ENCODE measurements at regions not wholly inside any gene's neighbourhood (a gene's known extent, or its start where the extent isn't known, plus 50 kb on each side); places are given as distances from the start of the nearest gene placed in this dataset.

- CTCF ChIA-PET, result no interaction called here
- Mint-ChIP-seq H3K4me1 (no peaks in the 10 kb centered on the region), H3K4me3 (no peak overlapping the region), H3K27ac (no peak overlapping the region), H3K9me3 (ENCODE audit: insufficient read depth) (no peaks in the 10 kb centered on the region), H3K27me3 (peaks cover 4% of the 10 kb centered on the region)
- POLR2A ChIA-PET, result no interaction called here
- no peaks in the 10 kb centered on the region for H3K27me3 ChIP-seq (replicated peaks in 1 of 4; ENCODE audit: control extremely low read depth in 1 of 4, control insufficient read depth in 3 of 4, insufficient read depth in 4 of 4, low read length in 3 of 4)
- no peak overlapping the region for H3K27ac ChIP-seq (ENCODE audit: low read length in 2 of 2)
- H3K4me2 ChIP-seq (replicated peaks; ENCODE audit: low read depth, low read length, poor library complexity, severe bottlenecking), result no peak overlapping the region
- no peak for DNase-seq
- H3K4me3 ChIP-seq (ENCODE audit: control extremely low read depth in 1 of 5, extremely low read depth in 1 of 5, insufficient read depth in 1 of 5, low read depth in 2 of 5, low read length in 4 of 5), result no peak overlapping the region
- ATAC-seq (ENCODE audit: low read depth), result no peak
- no peaks in the 10 kb centered on the region for H3K9me3 ChIP-seq (ENCODE audit: control extremely low read depth in 1 of 3, control insufficient read depth in 2 of 3, insufficient read depth in 1 of 3, low read length in 2 of 3)
- no peaks in the 10 kb centered on the region for H3K36me3 ChIP-seq (replicated peaks in 1 of 2; ENCODE audit: control extremely low read depth in 1 of 2, control insufficient read depth in 1 of 2, extremely low read depth in 1 of 2, insufficient read depth in 2 of 2, low read length in 1 of 2)
- H3K79me2 ChIP-seq (ENCODE audit: control insufficient read depth, insufficient read depth, low read length), result no peaks in the 10 kb centered on the region
- intact Hi-C loops (cut with micrococcal nuclease), result no loop called here
- 80% methylated on average over 1 of the region's 5 CpGs for WGBS (ENCODE audit: insufficient coverage)
- no peak overlapping the region for H2AFZ ChIP-seq (ENCODE audit: insufficient read depth, low read depth, low read length, poor library complexity, severe bottlenecking)
- no peaks in the 10 kb centered on the region for H4K20me1 ChIP-seq (ENCODE audit: control insufficient read depth, insufficient read depth, low read length, poor library complexity, severe bottlenecking)
- no peak overlapping the region for H3K9ac ChIP-seq (ENCODE audit: low read length)
- TF ChIP-seq EZH2 (IDR thresholded peaks at IDR 0.05; ENCODE audit: borderline replicate concordance, insufficient read depth, low read depth, low read length, poor library complexity, severe bottlenecking) (no peak), CTCF (IDR thresholded peaks at IDR 0.05) (no peak)
- no peaks in the 10 kb centered on the region for H3K4me1 ChIP-seq (ENCODE audit: control insufficient read depth in 2 of 2, insufficient read depth in 2 of 2, low read length in 2 of 2)
Measured at GRCh38 chr7:26429168-26429567, 137.5 kb downstream of the SNX10 start.

GRCh38 chr7:26434974-26435373, 143.3 kb downstream of the SNX10 start:
- Mint-ChIP-seq H3K4me3 (no peak overlapping the region), H3K27me3 (peaks cover 4% of the 10 kb centered on the region), H3K9me3 (ENCODE audit: insufficient read depth) (no peaks in the 10 kb centered on the region), H3K4me1 (no peaks in the 10 kb centered on the region), H3K27ac (no peak overlapping the region)
- H3K79me2 ChIP-seq (ENCODE audit: control insufficient read depth, insufficient read depth, low read length), result no peaks in the 10 kb centered on the region
- intact Hi-C loops (cut with micrococcal nuclease), result no loop called here
- no peak overlapping the region for H3K4me3 ChIP-seq (ENCODE audit: control extremely low read depth in 1 of 5, extremely low read depth in 1 of 5, insufficient read depth in 1 of 5, low read depth in 2 of 5, low read length in 4 of 5)
- DNase-seq (no peak), ATAC-seq (ENCODE audit: low read depth) (no peak)
- TF ChIP-seq CTCF (IDR thresholded peaks at IDR 0.05), result no peak
- no peak for TF ChIP-seq EZH2 (IDR thresholded peaks at IDR 0.05; ENCODE audit: borderline replicate concordance, insufficient read depth, low read depth, low read length, poor library complexity, severe bottlenecking)
- no peaks in the 10 kb centered on the region for H3K36me3 ChIP-seq (replicated peaks in 1 of 2; ENCODE audit: control extremely low read depth in 1 of 2, control insufficient read depth in 1 of 2, extremely low read depth in 1 of 2, insufficient read depth in 2 of 2, low read length in 1 of 2)
- no peak overlapping the region for H3K9ac ChIP-seq (ENCODE audit: low read length)
- no CpG with 5 or more reads among the region's 3 CpGs for WGBS (ENCODE audit: insufficient coverage)
- ChIA-PET POLR2A (no interaction called here), CTCF (interaction anchor here (0.8 kb wide), 1 partner anchor 57 kb away, joined by 3 read pairs; no protein-coding TSS in a partner anchor)
- no peak overlapping the region for H2AFZ ChIP-seq (ENCODE audit: insufficient read depth, low read depth, low read length, poor library complexity, severe bottlenecking)
- H3K4me1 ChIP-seq (ENCODE audit: control insufficient read depth in 2 of 2, insufficient read depth in 2 of 2, low read length in 2 of 2), result no peaks in the 10 kb centered on the region
- no peak overlapping the region for H3K4me2 ChIP-seq (replicated peaks; ENCODE audit: low read depth, low read length, poor library complexity, severe bottlenecking)
- no peaks in the 10 kb centered on the region for H3K9me3 ChIP-seq (ENCODE audit: control extremely low read depth in 1 of 3, control insufficient read depth in 2 of 3, insufficient read depth in 1 of 3, low read length in 2 of 3)
- no peaks in the 10 kb centered on the region for H3K27me3 ChIP-seq (replicated peaks in 1 of 4; ENCODE audit: control extremely low read depth in 1 of 4, control insufficient read depth in 3 of 4, insufficient read depth in 4 of 4, low read length in 3 of 4)
- no peak overlapping the region for H3K27ac ChIP-seq (ENCODE audit: low read length in 2 of 2)
- H4K20me1 ChIP-seq (ENCODE audit: control insufficient read depth, insufficient read depth, low read length, poor library complexity, severe bottlenecking), result no peaks in the 10 kb centered on the region

Data from B cell (primary cell).